Endothelial cell of umbilical vein (primary cell): ENCODE measurements at regions not wholly inside any gene's neighbourhood (a gene's known extent, or its start where the extent isn't known, plus 50 kb on each side); places are given as distances from the start of the nearest gene placed in this dataset.

Source experiments
- BruUV-seq: library from RNA; stranded (reverse); fragments of 400-500 nt; replicated peaks from 2 replicates; lab custom pipeline; 2021; lab: Mats Ljungman, UMichigan
- CTCF ChIA-PET: fragments of 300-600, 350-600 bp; sonication (Branson Sonifier 250); formaldehyde crosslinking; loops from one replicate; lab custom pipeline; 2021; ENCODE audit warnings: antibody characterized with exemption, inconsistent platforms; lab: Charles Lee
- POLR2A ChIA-PET: fragments of 300-600, 350-600 bp; sonication (Branson Sonifier 250); formaldehyde crosslinking; loops from one replicate; lab custom pipeline; 2021; ENCODE audit warnings: antibody characterized with exemption, inconsistent platforms; lab: Charles Lee
- DNase-seq: peaks from one replicate; pipeline ENCODE4 v3.0.0-alpha.2; 2011; ENCODE audit warnings: low read depth, low spot score
- FAIRE-seq: peaks from 2 replicates; lab custom pipeline; 2011; peaks lifted over from hg19 to GRCh38; lab: Jason Lieb, UNC
- H2AFZ ChIP-seq: 2 replicates; pipeline ENCODE4 v1.6.0; 2012; ENCODE audit warnings: low read depth, low read length, control low read depth, inconsistent platforms
- H3K27ac ChIP-seq: 2 replicates; pipeline ENCODE4 v1.5.1; 2011; ENCODE audit warnings: low read depth, mild to moderate bottlenecking, control low read depth, low read length, moderate library complexity; ENCODE audit not compliant: insufficient read depth
- H3K27me3 ChIP-seq, 2 experiments: 2 replicates each; pipeline versions ENCODE4 v1.6.0 to v1.6.1; 2011; ENCODE audit warnings: low read length in 2 of 2, mixed read lengths in 1 of 2; ENCODE audit not compliant: control insufficient read depth in 2 of 2, insufficient read depth in 2 of 2
- H3K36me3 ChIP-seq, 2 experiments: 2 replicates in 1 of 2; 3 replicates in 1 of 2; pipeline ENCODE4 v1.5.1; 2011; ENCODE audit warnings: low read length in 2 of 2, mild to moderate bottlenecking in 1 of 2, moderate library complexity in 1 of 2; ENCODE audit not compliant: control insufficient read depth in 2 of 2, insufficient read depth in 2 of 2; ENCODE audit errors: extremely low read depth in 1 of 2
- H3K4me1 ChIP-seq: 3 replicates; pipeline ENCODE4 v1.5.1; 2011; ENCODE audit warnings: mild to moderate bottlenecking, low read length; ENCODE audit not compliant: control insufficient read depth, insufficient read depth; ENCODE audit errors: extremely low read depth
- H3K4me2 ChIP-seq: 2 replicates; pipeline ENCODE4 v1.6.1; 2011; ENCODE audit warnings: low read length, control low read depth, mixed read lengths; ENCODE audit not compliant: insufficient read depth
- H3K4me3 ChIP-seq, 3 experiments: fragments of 200-600 bp in 1 of 3; sonication (generic), shearing (Covaris generic) in 1 of 3; replicated peaks in 1 of 3; 2 replicates each; pipeline ENCODE4 v1.5.1; 2011 to 2016; ENCODE audit warnings: control low read depth in 3 of 3, low read length in 3 of 3, mild to moderate bottlenecking in 2 of 3, inconsistent platforms in 1 of 3, low read depth in 1 of 3, moderate library complexity in 1 of 3; ENCODE audit not compliant: insufficient read depth in 1 of 3
- H3K79me2 ChIP-seq: 2 replicates; pipeline ENCODE4 v1.6.0; 2012; ENCODE audit warnings: low read length, inconsistent platforms; ENCODE audit not compliant: control insufficient read depth, insufficient read depth
- H3K9ac ChIP-seq: replicated peaks from 2 replicates; pipeline ENCODE3; 2011; ENCODE audit warnings: low read length, control low read depth; ENCODE audit not compliant: insufficient read depth; ENCODE audit errors: extremely low read depth
- H3K9me1 ChIP-seq: replicated peaks from 3 replicates; pipeline ENCODE4 v1.6.0; 2011; ENCODE audit warnings: mild to moderate bottlenecking, low read length; ENCODE audit not compliant: control insufficient read depth, insufficient read depth; ENCODE audit errors: extremely low read depth
- H3K9me3 ChIP-seq: replicated peaks from 2 replicates; pipeline ENCODE4 v1.5.1; 2012; ENCODE audit warnings: low read length, inconsistent platforms; ENCODE audit not compliant: control insufficient read depth, insufficient read depth
- H4K20me1 ChIP-seq: replicated peaks from 2 replicates; pipeline ENCODE3; 2011; ENCODE audit warnings: mild to moderate bottlenecking, low read length; ENCODE audit not compliant: control insufficient read depth, insufficient read depth; ENCODE audit errors: extremely low read depth
- CTCF ChIP-seq, 2 donors: IDR thresholded peaks; 1 replicate in 1 of 2; 2 replicates in 1 of 2; pipeline ENCODE4 v1.5.1; 2011; ENCODE audit warnings: low read length in 2 of 2, mild to moderate bottlenecking in 2 of 2, moderate library complexity in 2 of 2, control low read depth in 1 of 2, inconsistent platforms in 1 of 2, low read depth in 1 of 2; ENCODE audit not compliant: insufficient read depth in 1 of 2; ENCODE audit errors: extremely low read depth in 1 of 2
- EZH2 ChIP-seq: IDR thresholded peaks from 2 replicates; pipeline ENCODE4 v1.6.1; 2012; ENCODE audit warnings: borderline replicate concordance, low read depth, mild to moderate bottlenecking, moderate library complexity, low read length, inconsistent platforms; ENCODE audit not compliant: severe bottlenecking
- FOS ChIP-seq: IDR thresholded peaks from 2 replicates; pipeline ENCODE4 v1.6.1; 2011; ENCODE audit warnings: mild to moderate bottlenecking, low read length, moderate library complexity, borderline replicate concordance; ENCODE audit not compliant: insufficient read depth
- GATA2 ChIP-seq: IDR thresholded peaks from 2 replicates; pipeline ENCODE4 v1.7.0; 2011; ENCODE audit warnings: low read depth, mild to moderate bottlenecking, moderate library complexity, mixed read lengths, low read length; ENCODE audit not compliant: insufficient read length, insufficient read depth
- JUN ChIP-seq: IDR thresholded peaks from 2 replicates; pipeline ENCODE4 v1.6.1; 2011; ENCODE audit warnings: borderline replicate concordance, low read depth; ENCODE audit not compliant: insufficient read length, insufficient read depth
- MAX ChIP-seq: IDR thresholded peaks from 2 replicates; pipeline ENCODE4 v1.6.1; 2011; ENCODE audit not compliant: insufficient read depth, insufficient read length
- MYC ChIP-seq: IDR thresholded peaks from one replicate; pipeline ENCODE4 v1.6.1; 2011; ENCODE audit warnings: mild to moderate bottlenecking, low read depth, low read length
- POLR2A ChIP-seq: IDR thresholded peaks from 2 replicates; pipeline ENCODE4 v1.6.1; 2012; ENCODE audit warnings: low read depth, mild to moderate bottlenecking, control low read depth, low read length
- POLR2AphosphoS5 ChIP-seq: IDR thresholded peaks from 2 replicates; pipeline ENCODE4 v1.6.1; 2012; ENCODE audit warnings: low read depth, mild to moderate bottlenecking, control low read depth, low read length, moderate library complexity; ENCODE audit not compliant: insufficient read depth
- dilution Hi-C: fragments of 300-500 bp; cut with MboI; formaldehyde crosslinking; loops from one replicate; pipeline ENCODE4 v1.15.0; 2019; ENCODE audit warnings: low sequenced_read_pairs; ENCODE audit not compliant: extremely low pct_ligation_motif_present
- intact Hi-C: fragments of 100-400 bp; cut with micrococcal nuclease; formaldehyde crosslinking; loops from one replicate; pipeline ENCODE4 v1.10.0; 2022

GRCh38 chr3:194961571-194961970, 275.9 kb downstream of the FAM43A start:
- H3K36me3 ChIP-seq, result no peaks in the 10 kb centered on the region
- no peak overlapping the region for H3K9ac ChIP-seq
- dilution Hi-C loops (no loop called here), intact Hi-C loops (no loop called here)
- FAIRE-seq (no peak), DNase-seq (no peak)
- H3K79me2 ChIP-seq, result no peaks in the 10 kb centered on the region
- H2AFZ ChIP-seq, result no peak overlapping the region
- no peak overlapping the region for H3K4me2 ChIP-seq
- BruUV-seq, result no TSS peak
- no peaks in the 10 kb centered on the region for H3K27me3 ChIP-seq
- no peak overlapping the region for H3K27ac ChIP-seq
- no peaks in the 10 kb centered on the region for H3K9me3 ChIP-seq
- no peak overlapping the region for H3K4me3 ChIP-seq
- no peaks in the 10 kb centered on the region for H3K4me1 ChIP-seq
- H4K20me1 ChIP-seq, result no peaks in the 10 kb centered on the region
- ChIA-PET CTCF (interaction anchor here (0.8 to 1.5 kb wide), 3 partner anchors 9 to 31 kb away, joined by 3 to 5 read pairs (median 3); no protein-coding TSS in a partner anchor), POLR2A (interaction anchor here (0.6 kb wide), 1 partner anchor 94 kb away, joined by 4 read pairs; no protein-coding TSS in a partner anchor)
- no peaks in the 10 kb centered on the region for H3K9me1 ChIP-seq
- TF ChIP-seq POLR2AphosphoS5, result no peak
- no peak for TF ChIP-seq JUN
- TF ChIP-seq POLR2A, result no peak
- TF ChIP-seq CTCF (IDR thresholded peaks at IDR 0.05; ENCODE audit: extremely low read depth in 1 of 2, insufficient read depth in 1 of 2, low read depth in 1 of 2, low read length in 2 of 2), result no peak
- TF ChIP-seq FOS, result no peak
- no peak for TF ChIP-seq GATA2
- TF ChIP-seq MAX, result no peak
- no peak for TF ChIP-seq EZH2
- TF ChIP-seq MYC, result no peak
